CD4-positive, alpha-beta T cell treated with Interleukin-1 beta for 1 hour (primary cell): ENCODE measurements at regions not wholly inside any gene's neighbourhood (a gene's known extent, or its start where the extent isn't known, plus 50 kb on each side); places are given as distances from the start of the nearest gene placed in this dataset.
"Not testable (repeated sequence)": the region's sequence is repeated elsewhere in the genome, so short reads cannot be mapped to it uniquely, and the experiment has no call there.

Source experiments
- DNase-seq, 2 donors: peaks; one replicate each; pipeline ENCODE4 v3.0.0-alpha.2; 2020 to 2022

GRCh38 chr4:128688033-128688721, 121.3 kb upstream of the JADE1 start:
- no peak for DNase-seq

GRCh38 chr4:128686810-128687209, 122.7 kb upstream of the JADE1 start:
- no peak for DNase-seq

GRCh38 chr4:128686032-128686465, 123.5 kb upstream of the JADE1 start:
- no peak for DNase-seq

- no peak for DNase-seq
Measured at GRCh38 chr4:128684016-128684415, 125.5 kb upstream of the JADE1 start.

GRCh38 chr4:128682942-128683666, 126.4 kb upstream of the JADE1 start:
- DNase-seq, result no peak

GRCh38 chr4:128676095-128676494, 133.4 kb upstream of the JADE1 start:
- no peak for DNase-seq

- DNase-seq, result no peak
Measured at GRCh38 chr4:128675083-128675482, 134.4 kb upstream of the JADE1 start.

GRCh38 chr4:128673159-128673558, 136.3 kb upstream of the JADE1 start:
- not testable (repeated sequence) for DNase-seq

- not testable (repeated sequence) for DNase-seq
Measured at GRCh38 chr4:128672596-128672995, 136.9 kb upstream of the JADE1 start.

- no peak for DNase-seq
Measured at GRCh38 chr4:128670513-128670912, 139.0 kb upstream of the JADE1 start.

- no peak for DNase-seq
Measured at GRCh38 chr4:128668566-128668965, 140.9 kb upstream of the JADE1 start.

- no peak for DNase-seq
Measured at GRCh38 chr4:128665514-128665913, 144.0 kb upstream of the JADE1 start.

- DNase-seq, result peak in 1 of 2 donors; percentile 1
Measured at GRCh38 chr4:128663325-128663724, 146.2 kb upstream of the JADE1 start.

- DNase-seq, result no peak
Measured at GRCh38 chr4:128661479-128661878, 148.0 kb upstream of the JADE1 start.

- DNase-seq, result no peak
Measured at GRCh38 chr4:128660361-128661215, 148.9 kb upstream of the JADE1 start.

- DNase-seq, result no peak
Measured at GRCh38 chr4:128658214-128658631, 151.3 kb upstream of the JADE1 start.

GRCh38 chr4:128657638-128658037, 151.9 kb upstream of the JADE1 start:
- no peak for DNase-seq

GRCh38 chr4:128654465-128654864, 155.0 kb upstream of the JADE1 start:
- DNase-seq, result no peak

GRCh38 chr4:128653527-128654444, 155.7 kb upstream of the JADE1 start:
- DNase-seq, result no peak

- no peak for DNase-seq
Measured at GRCh38 chr4:128649575-128650205, 159.8 kb upstream of the JADE1 start.

GRCh38 chr4:128649161-128649560, 160.3 kb upstream of the JADE1 start:
- no peak for DNase-seq

GRCh38 chr4:128648021-128648420, 161.5 kb upstream of the JADE1 start:
- DNase-seq, result no peak
